ENCODE measurements at regions not wholly inside any gene's neighbourhood (a gene's known extent, or its start where the extent isn't known, plus 50 kb on each side); places are given as distances from the start of the nearest gene placed in this dataset.

- ChIA-PET POLR2A (no interaction called here), CTCF (no interaction called here)
- Histone ChIP-seq H3K27ac (ENCODE audit: extremely low read depth, low read depth, low read length) (no peak overlapping the region), H3K4me3 (ENCODE audit: low read depth, low read length) (no peak overlapping the region), H3K4me1 (ENCODE audit: control insufficient read depth, insufficient read depth, low read length) (no peaks in the 10 kb centered on the region), H3K36me3 (ENCODE audit: control insufficient read depth in 2 of 2, insufficient read depth in 1 of 2, low read length in 2 of 2) (no peaks in the 10 kb centered on the region), H3K9me3 (ENCODE audit: control insufficient read depth, insufficient read depth, low read depth, low read length) (no peaks in the 10 kb centered on the region)
- TF ChIP-seq OVOL3 (tag by site-specific recombination; IDR thresholded peaks at IDR 0.05) (no peak), ZBTB17 (tag by site-specific recombination; IDR thresholded peaks at IDR 0.05) (no peak), PRDM2 (tag by site-specific recombination; IDR thresholded peaks at IDR 0.05; ENCODE audit: borderline replicate concordance) (no peak), PRDM1 (tag by site-specific recombination; IDR thresholded peaks at IDR 0.05) (no peak), ZNF514 (tag by site-specific recombination; IDR thresholded peaks at IDR 0.05) (no peak), ZNF211 (tag by site-specific recombination; IDR thresholded peaks at IDR 0.05; ENCODE audit: low read depth) (no peak), ZNF596 (tag by site-specific recombination; IDR thresholded peaks at IDR 0.05) (no peak), ZSCAN5A (tag by site-specific recombination; IDR thresholded peaks at IDR 0.05) (no peak), ZNF302 (tag by site-specific recombination; IDR thresholded peaks at IDR 0.05; ENCODE audit: low read depth) (no peak), ZNF548 (tag by site-specific recombination; IDR thresholded peaks at IDR 0.05) (no peak), RBAK (tag by site-specific recombination; IDR thresholded peaks at IDR 0.05) (no peak), SCRT1 (tag by site-specific recombination; IDR thresholded peaks at IDR 0.05; ENCODE audit: borderline replicate concordance) (no peak), ELK4 (IDR thresholded peaks at IDR 0.05; ENCODE audit: borderline replicate concordance, low read depth, low read length) (no peak), GLI4 (tag by site-specific recombination; IDR thresholded peaks at IDR 0.05) (no peak), ZNF18 (tag by site-specific recombination; IDR thresholded peaks at IDR 0.05) (no peak)
Observed at GRCh38 chr10:47094636-47095035, 183.4 kb downstream of the PTPN20 start.

GRCh38 chr10:47095211-47095610 lies 184.0 kb downstream of the PTPN20 start:
- H3K9me3 ChIP-seq (ENCODE audit: control insufficient read depth, insufficient read depth, low read depth, low read length) = no peaks in the 10 kb centered on the region
- CTCF ChIA-PET = no interaction called here
- POLR2A ChIA-PET = no interaction called here
- H3K4me1 ChIP-seq (ENCODE audit: control insufficient read depth, insufficient read depth, low read length) = no peaks in the 10 kb centered on the region
- H3K27ac ChIP-seq (ENCODE audit: extremely low read depth, low read depth, low read length) = no peak overlapping the region
- H3K36me3 ChIP-seq (ENCODE audit: control insufficient read depth in 2 of 2, insufficient read depth in 1 of 2, low read length in 2 of 2) = no peaks in the 10 kb centered on the region
- no peak for TF ChIP-seq IKZF3 (tag by site-specific recombination; IDR thresholded peaks at IDR 0.05)
- no peak for TF ChIP-seq ZNF585B (tag by site-specific recombination; IDR thresholded peaks at IDR 0.05)
- TF ChIP-seq SCRT2 (tag by site-specific recombination; IDR thresholded peaks at IDR 0.05) = no peak
- no peak overlapping the region for H3K4me3 ChIP-seq (ENCODE audit: low read depth, low read length)

Data from HEK293 (cell line).